K562 (cell line): ENCODE measurements at regions not wholly inside any gene's neighbourhood (a gene's known extent, or its start where the extent isn't known, plus 50 kb on each side); places are given as distances from the start of the nearest gene placed in this dataset.

Source experiments
- ATAC-seq: fragments of 200-7000 bp; cut with Tn5 transposase; 3 replicates; pipeline ENCODE4 v1.9.1; 2020; ENCODE audit warnings: moderate library complexity
- BruUV-seq: library from RNA; stranded (reverse); fragments of 400-500 nt; replicated peaks from 2 replicates; lab custom pipeline; 2021; lab: Mats Ljungman, UMichigan
- CTCF ChIA-PET: fragments of 300-600 bp; formaldehyde crosslinking; extraction: SDS; loops from one replicate; lab custom pipeline; 2021; ENCODE audit warnings: low intra/inter-chr PET ratio; lab: Yijun Ruan, JAX
- POLR2A ChIA-PET: fragments of 300-600, 350-650 bp; sonication (Branson Sonifier 250); formaldehyde crosslinking; extraction: SDS; loops from one replicate; lab custom pipeline; 2021; ENCODE audit warnings: antibody characterized with exemption, inconsistent platforms; lab: Yijun Ruan, JAX
- DNase-seq, 4 experiments: peaks; one replicate each; pipeline versions ENCODE4 v3.0.0 to v3.0.0-alpha.2; 2011 to 2018; ENCODE audit warnings: low spot score in 3 of 4, mixed read lengths in 3 of 4; ENCODE audit errors: extremely low read depth in 1 of 4
- FAIRE-seq: peaks from 2 replicates; lab custom pipeline; 2011; peaks lifted over from hg19 to GRCh38; lab: Jason Lieb, UNC
- H2AFZ ChIP-seq: 2 replicates; pipeline ENCODE4 v1.6.0; 2011; ENCODE audit warnings: low read depth, low read length, control low read depth, inconsistent platforms
- H3K27ac ChIP-seq: fragments of 200-600 bp; 3 replicates; pipeline ENCODE4 v1.8.0; 2011; ENCODE audit warnings: low read depth, mild to moderate bottlenecking, control low read depth, inconsistent platforms, low read length, moderate library complexity, mixed read lengths; ENCODE audit errors: extremely low read depth
- H3K27me3 ChIP-seq, 2 experiments: fragments of 300-600 bp in 1 of 2; 2 replicates in 1 of 2; 3 replicates in 1 of 2; pipeline versions ENCODE4 v1.6.0 to v1.8.0; 2011; ENCODE audit warnings: inconsistent platforms in 2 of 2, low read length in 2 of 2, mild to moderate bottlenecking in 1 of 2, mixed read lengths in 1 of 2, moderate library complexity in 1 of 2; ENCODE audit not compliant: control insufficient read depth in 2 of 2, insufficient read depth in 2 of 2
- H3K36me3 ChIP-seq: fragments of 300-600 bp; 3 replicates; pipeline ENCODE4 v1.8.0; 2011; ENCODE audit warnings: mild to moderate bottlenecking, low read length, inconsistent platforms; ENCODE audit not compliant: control insufficient read depth, insufficient read depth
- H3K4me1 ChIP-seq, 2 experiments: fragments of 200-600 bp in 1 of 2; replicated peaks in 1 of 2; 2 replicates in 1 of 2; 3 replicates in 1 of 2; pipeline versions ENCODE4 v1.5.1 to v1.8.0; 2011; ENCODE audit warnings: inconsistent platforms in 2 of 2, low read length in 2 of 2, mild to moderate bottlenecking in 1 of 2, mixed read lengths in 1 of 2, moderate library complexity in 1 of 2; ENCODE audit not compliant: control insufficient read depth in 2 of 2, insufficient read depth in 2 of 2
- H3K4me2 ChIP-seq: 2 replicates; pipeline ENCODE4 v1.6.1; 2011; ENCODE audit warnings: low read length, control low read depth, inconsistent platforms, mixed read lengths; ENCODE audit not compliant: insufficient read depth
- H3K4me3 ChIP-seq: fragments of 200-600 bp; sonication (generic), shearing (Covaris generic); 2 replicates; pipeline ENCODE4 v1.5.1; 2016; ENCODE audit warnings: control low read depth, inconsistent platforms
- H3K79me2 ChIP-seq: fragments of 200-600 bp; 3 replicates; pipeline ENCODE4 v1.8.0; 2011; ENCODE audit warnings: low read length, inconsistent platforms; ENCODE audit not compliant: control insufficient read depth, insufficient read depth
- H3K9ac ChIP-seq, 2 experiments: 2 replicates each; pipeline versions ENCODE4 v1.6.0 to v1.6.1; 2011; ENCODE audit warnings: low read depth in 2 of 2, low read length in 2 of 2, control low read depth in 1 of 2, inconsistent platforms in 1 of 2, mild to moderate bottlenecking in 1 of 2, mixed read lengths in 1 of 2; ENCODE audit not compliant: insufficient read depth in 1 of 2
- H3K9me1 ChIP-seq: one replicate; pipeline ENCODE4 v1.6.0; 2011; ENCODE audit warnings: inconsistent platforms, mild to moderate bottlenecking, low read length, moderate library complexity; ENCODE audit not compliant: control insufficient read depth, insufficient read depth
- H3K9me3 ChIP-seq: replicated peaks from 2 replicates; pipeline ENCODE4 v1.5.1; 2011; ENCODE audit warnings: low read depth, low read length, inconsistent platforms; ENCODE audit not compliant: control insufficient read depth, insufficient read depth
- H4K20me1 ChIP-seq: replicated peaks from 2 replicates; pipeline ENCODE4 v1.6.1; 2011; ENCODE audit warnings: low read length, inconsistent platforms, mixed read lengths; ENCODE audit not compliant: control insufficient read depth, insufficient read depth
- ELF4 ChIP-seq: fragments of 450-650 bp; formaldehyde crosslinking; IDR thresholded peaks from 2 replicates; pipeline ENCODE4 v1.4.0; 2022; ENCODE audit warnings: missing genetic modification characterization
- HSF4 ChIP-seq: fragments of 250-450 bp; sonication (Bioruptor Pico); IDR thresholded peaks from 2 replicates; pipeline ENCODE4 v2.1.2; 2022; ENCODE audit warnings: mild to moderate bottlenecking, moderate library complexity, borderline replicate concordance
- SOX6 ChIP-seq: fragments of 450-650 bp; IDR thresholded peaks from 2 replicates; pipeline ENCODE4 v1.6.1; 2014; ENCODE audit warnings: mild to moderate bottlenecking
- ZNF436 ChIP-seq: fragments of 250-450, 450-650 bp; sonication (Bioruptor Pico); formaldehyde crosslinking; IDR thresholded peaks from 2 replicates; pipeline ENCODE4 v1.7.0; 2020; ENCODE audit warnings: mild to moderate bottlenecking
- WGBS: fragments of 100-300 bp; shearing (Covaris generic); methylation state at CpG from one replicate; pipeline ENCODE4 v1.1.6; 2016; ENCODE audit warnings: low coverage, mixed read lengths; ENCODE audit not compliant: insufficient coverage; ENCODE audit errors: missing lambda C conversion rate; 5-methylcytosine and 5-hydroxymethylcytosine counted together
- in situ Hi-C: fragments of 300-500 bp; cut with MboI; formaldehyde crosslinking; loops from 4 replicates; pipeline ENCODE4 v1.15.0; 2018; ENCODE audit warnings: inconsistent platforms, mixed read lengths
- intact Hi-C: fragments of 100-400 bp; cut with micrococcal nuclease; formaldehyde crosslinking; loops from 2 replicates; pipeline ENCODE4 v1.14.2; 2022
- TF ChIP-seq, protein P1 (sequence below): fragments of 250-450 bp; sonication (Bioruptor Pico); IDR thresholded peaks from 2 replicates; pipeline ENCODE4 v1.5.1; 2021; ENCODE audit warnings: mild to moderate bottlenecking
- TF ChIP-seq, protein P2 (sequence below): IDR thresholded peaks from 2 replicates; pipeline ENCODE4 v1.6.1; 2011; ENCODE audit not compliant: insufficient read length; ENCODE audit errors: extremely low read depth

DNA sequence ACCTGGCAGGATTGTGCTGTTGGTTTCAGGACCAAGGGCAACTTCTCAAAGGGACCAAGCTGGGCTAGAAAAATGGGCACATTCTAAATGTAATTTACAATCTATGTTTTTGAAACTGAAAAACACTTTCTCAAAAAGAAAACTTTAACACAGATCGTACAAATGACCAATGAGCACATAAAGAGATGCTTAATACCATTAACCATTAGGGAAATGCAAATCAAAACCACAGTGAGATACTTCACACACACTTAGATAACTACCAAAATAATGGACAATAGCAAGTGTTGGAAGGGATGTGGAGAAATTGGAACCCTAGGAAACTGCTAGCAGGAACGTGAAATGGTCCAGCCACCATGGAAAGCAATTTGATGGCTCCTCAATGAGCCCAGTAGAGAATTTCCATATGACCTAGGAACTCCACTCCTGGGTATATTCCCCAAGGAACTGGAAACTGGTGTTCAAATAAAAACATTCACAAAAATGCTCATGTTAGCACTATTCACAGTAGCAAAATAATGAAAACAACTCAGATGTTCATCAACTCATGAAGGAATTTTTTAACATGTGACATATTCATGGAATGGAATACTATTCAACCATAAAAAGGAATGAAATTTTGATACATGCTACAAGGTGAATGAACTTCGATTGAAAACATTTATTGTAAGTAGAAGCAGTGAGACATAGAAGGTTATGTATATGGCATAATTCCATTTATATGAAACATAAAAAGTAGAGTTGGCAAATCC lies 288.3 kb upstream of the NR2F2 start (continued):
- TF ChIP-seq, protein P1, sequence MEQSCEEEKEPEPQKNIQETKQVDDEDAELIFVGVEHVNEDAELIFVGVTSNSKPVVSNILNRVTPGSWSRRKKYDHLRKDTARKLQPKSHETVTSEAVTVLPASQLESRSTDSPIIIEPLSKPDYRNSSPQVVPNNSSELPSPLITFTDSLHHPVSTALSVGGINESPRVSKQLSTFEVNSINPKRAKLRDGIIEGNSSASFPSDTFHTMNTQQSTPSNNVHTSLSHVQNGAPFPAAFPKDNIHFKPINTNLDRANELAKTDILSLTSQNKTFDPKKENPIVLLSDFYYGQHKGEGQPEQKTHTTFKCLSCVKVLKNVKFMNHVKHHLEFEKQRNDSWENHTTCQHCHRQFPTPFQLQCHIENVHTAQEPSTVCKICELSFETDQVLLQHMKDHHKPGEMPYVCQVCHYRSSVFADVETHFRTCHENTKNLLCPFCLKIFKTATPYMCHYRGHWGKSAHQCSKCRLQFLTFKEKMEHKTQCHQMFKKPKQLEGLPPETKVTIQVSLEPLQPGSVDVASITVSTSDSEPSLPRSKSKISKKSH = no peak
- TF ChIP-seq SOX6 (no peak), ZNF436 (CRISPR knock-in tag) (no peak)

DNA sequence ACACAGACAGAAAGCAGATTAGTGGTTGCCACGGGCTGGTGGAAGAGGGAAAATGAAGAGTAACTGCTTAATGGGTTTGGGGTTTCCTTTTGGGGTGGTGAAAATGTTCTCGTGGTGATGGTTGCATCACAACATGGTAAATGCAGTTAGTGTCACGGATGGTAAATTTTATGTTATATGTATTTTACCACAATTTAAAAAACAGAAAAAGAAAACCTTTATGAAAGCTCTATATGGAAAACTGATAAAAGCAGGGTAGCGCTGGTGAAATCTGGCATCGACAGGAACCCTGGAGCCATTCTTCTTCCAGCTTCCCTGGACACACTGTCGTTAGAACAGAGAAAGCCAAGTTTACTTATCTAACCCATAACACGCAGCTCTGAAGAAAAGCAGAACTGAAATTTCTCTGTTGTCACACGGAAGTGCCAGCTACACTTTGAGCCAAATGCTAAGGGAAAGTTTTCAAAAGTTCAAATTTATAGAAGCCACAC lies 287.7 kb upstream of the NR2F2 start:
- Histone ChIP-seq H3K9me3 (no peaks in the 10 kb centered on the region), H2AFZ (peak overlapping the region; percentile 71), H3K36me3 (no peaks in the 10 kb centered on the region), H3K9ac (peak overlapping the region in 1 of 2 experiments; percentile 8; a peak in 1 of 4 replicates), H3K27me3 (no peaks in the 10 kb centered on the region), H3K27ac (peak overlapping the region; percentile 32), H3K9me1 (no peaks in the 10 kb centered on the region), H4K20me1 (no peaks in the 10 kb centered on the region), H3K4me1 (peaks cover 3 to 36% of the 10 kb centered on the region in 2 experiments; a peak in 3 of 5 replicates), H3K4me3 (no peak overlapping the region), H3K4me2 (peak overlapping the region; percentile 28; the same call in 1 of the 2 replicates), H3K79me2 (no peaks in the 10 kb centered on the region)
- ChIA-PET CTCF (no interaction called here), POLR2A (interaction anchor here (0.8 to 1.3 kb wide), 2 partner anchors 9 to 11 kb away, joined by 3 read pairs; no protein-coding TSS in a partner anchor)
- in situ Hi-C loops (no loop called here), intact Hi-C loops (loop anchor here (2.0 kb wide), 1 partner anchor 112 kb away; no protein-coding TSS in a partner anchor)
- DNase-seq (peak in 2 of 4 experiments; percentile 35 to 65), FAIRE-seq (peak; percentile 74), ATAC-seq (peak; percentile 72)
- WGBS = 19% methylated on average over 8 of the region's 8 CpGs
- no TSS peak for BruUV-seq
- TF ChIP-seq, protein P2, sequence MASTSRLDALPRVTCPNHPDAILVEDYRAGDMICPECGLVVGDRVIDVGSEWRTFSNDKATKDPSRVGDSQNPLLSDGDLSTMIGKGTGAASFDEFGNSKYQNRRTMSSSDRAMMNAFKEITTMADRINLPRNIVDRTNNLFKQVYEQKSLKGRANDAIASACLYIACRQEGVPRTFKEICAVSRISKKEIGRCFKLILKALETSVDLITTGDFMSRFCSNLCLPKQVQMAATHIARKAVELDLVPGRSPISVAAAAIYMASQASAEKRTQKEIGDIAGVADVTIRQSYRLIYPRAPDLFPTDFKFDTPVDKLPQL = no peak
- no peak for TF ChIP-seq HSF4 (CRISPR knock-in tag)
- no peak for TF ChIP-seq ELF4 (CRISPR knock-in tag)
